H1 (cell line): ENCODE measurements at regions not wholly inside any gene's neighbourhood (a gene's known extent, or its start where the extent isn't known, plus 50 kb on each side); places are given as distances from the start of the nearest gene placed in this dataset.

Source experiments
- CTCF ChIA-PET: fragments of 300-600 bp; sonication (Branson Sonifier 250); formaldehyde crosslinking; loops from one replicate; lab custom pipeline; 2021; ENCODE audit not compliant: partially characterized antibody; lab: Charles Lee
- POLR2A ChIA-PET: fragments of 300-600 bp; sonication (Branson Sonifier 250); formaldehyde crosslinking; loops from one replicate; lab custom pipeline; 2021; ENCODE audit warnings: inconsistent platforms; ENCODE audit not compliant: partially characterized antibody; lab: Charles Lee
- DNase-seq, 2 experiments: peaks; one replicate each; pipeline versions ENCODE4 v3.0.0 to v3.0.0-alpha.2; 2010 to 2022; ENCODE audit warnings: low spot score in 2 of 2, low read depth in 1 of 2, mixed read lengths in 1 of 2
- FAIRE-seq: peaks from 2 replicates; lab custom pipeline; 2011; peaks lifted over from hg19 to GRCh38; lab: Jason Lieb, UNC
- H2AFZ ChIP-seq: 2 replicates; pipeline ENCODE4 v1.8.1; 2012; ENCODE audit warnings: low read length, inconsistent platforms
- H2AK5ac ChIP-seq: 2 replicates; pipeline ENCODE4 v1.6.1; 2013; ENCODE audit warnings: low read depth, low read length
- H2BK120ac ChIP-seq: replicated peaks from 2 replicates; pipeline ENCODE3; 2013; ENCODE audit warnings: low read depth, low read length, inconsistent platforms
- H2BK12ac ChIP-seq: 2 replicates; pipeline ENCODE4 v1.6.1; 2013; ENCODE audit warnings: low read depth, low read length
- H2BK15ac ChIP-seq: 2 replicates; pipeline ENCODE4 v1.6.1; 2013; ENCODE audit warnings: low read length
- H2BK20ac ChIP-seq: 2 replicates; pipeline ENCODE4 v1.6.1; 2013; ENCODE audit warnings: low read length
- H2BK5ac ChIP-seq: 2 replicates; pipeline ENCODE4 v1.6.1; 2013; ENCODE audit warnings: low read depth, low read length
- H3K14ac ChIP-seq: 2 replicates; pipeline ENCODE4 v1.6.1; 2013; ENCODE audit warnings: inconsistent platforms; ENCODE audit not compliant: insufficient read length
- H3K18ac ChIP-seq: 2 replicates; pipeline ENCODE4 v1.6.1; 2013; ENCODE audit warnings: low read length; ENCODE audit errors: extremely low read depth
- H3K23ac ChIP-seq: 2 replicates; pipeline ENCODE4 v1.6.1; 2013; ENCODE audit warnings: inconsistent platforms; ENCODE audit not compliant: insufficient read length
- H3K23me2 ChIP-seq: 2 replicates; pipeline ENCODE4 v1.6.1; 2013; ENCODE audit warnings: low read depth, low read length
- H3K27ac ChIP-seq: 2 replicates; pipeline ENCODE4 v1.6.1; 2011; ENCODE audit warnings: low read depth, low read length, inconsistent platforms
- H3K27me3 ChIP-seq, 4 experiments: replicated peaks in 1 of 4; 1 replicate in 1 of 4; 2 replicates in 3 of 4; pipeline versions ENCODE4 v1.6.1 to v1.8.1; 2011 to 2013; ENCODE audit warnings: low read length in 3 of 4, mild to moderate bottlenecking in 3 of 4, inconsistent platforms in 2 of 4, mixed read lengths in 2 of 4, moderate library complexity in 1 of 4; ENCODE audit not compliant: control insufficient read depth in 3 of 4, insufficient read depth in 3 of 4; ENCODE audit errors: extremely low read depth in 1 of 4
- H3K36me3 ChIP-seq, 4 experiments: 2 replicates each; pipeline versions ENCODE4 v1.6.1 to v1.8.1; 2011 to 2013; ENCODE audit warnings: mild to moderate bottlenecking in 4 of 4, low read length in 3 of 4, moderate library complexity in 2 of 4, control low read depth in 1 of 4, inconsistent platforms in 1 of 4; ENCODE audit not compliant: insufficient read depth in 4 of 4, control insufficient read depth in 2 of 4
- H3K4ac ChIP-seq: replicated peaks from 2 replicates; pipeline ENCODE3; 2013; ENCODE audit warnings: low read length, low read depth, mixed read lengths, inconsistent platforms; ENCODE audit not compliant: insufficient read length
- H3K4me1 ChIP-seq, 4 experiments: replicated peaks in 1 of 4; 1 replicate in 1 of 4; 2 replicates in 3 of 4; pipeline versions ENCODE4 v1.6.1 to v1.8.1; 2011 to 2013; ENCODE audit warnings: low read length in 3 of 4, inconsistent platforms in 2 of 4, mixed read lengths in 1 of 4; ENCODE audit not compliant: insufficient read depth in 4 of 4, control insufficient read depth in 3 of 4
- H3K4me2 ChIP-seq, 2 experiments: 2 replicates each; pipeline versions ENCODE4 v1.6.1 to v1.8.1; 2011 to 2013; ENCODE audit warnings: low read depth in 2 of 2, low read length in 2 of 2, control low read depth in 1 of 2, inconsistent platforms in 1 of 2, mild to moderate bottlenecking in 1 of 2; ENCODE audit not compliant: insufficient read depth in 1 of 2
- H3K4me3 ChIP-seq, 4 experiments: fragments of 200-600, 300-600 bp in 1 of 4; sonication (generic), shearing (Covaris generic), sonication (Bioruptor Twin) in 1 of 4; 2 replicates each; pipeline versions ENCODE4 v1.5.1 to v1.8.1; 2011 to 2016; ENCODE audit warnings: low read length in 4 of 4, low read depth in 3 of 4, control low read depth in 2 of 4, inconsistent platforms in 2 of 4, mild to moderate bottlenecking in 2 of 4, mixed read lengths in 1 of 4, moderate library complexity in 1 of 4; ENCODE audit not compliant: insufficient read depth in 2 of 4; ENCODE audit errors: extremely low read depth in 1 of 4
- H3K56ac ChIP-seq: replicated peaks from 2 replicates; pipeline ENCODE3; 2013; ENCODE audit warnings: low read depth, mild to moderate bottlenecking, mixed read lengths, low read length, inconsistent platforms; ENCODE audit not compliant: insufficient read length
- H3K79me1 ChIP-seq: 2 replicates; pipeline ENCODE4 v1.6.1; 2013; ENCODE audit warnings: low read depth, low read length, control low read depth
- H3K79me2 ChIP-seq, 2 experiments: 2 replicates each; pipeline versions ENCODE4 v1.6.1 to v1.8.1; 2012 to 2013; ENCODE audit warnings: low read length in 2 of 2, mild to moderate bottlenecking in 2 of 2, inconsistent platforms in 1 of 2; ENCODE audit not compliant: insufficient read depth in 2 of 2, control insufficient read depth in 1 of 2
- H3K9ac ChIP-seq, 4 experiments: replicated peaks in 1 of 4; 1 replicate in 1 of 4; 2 replicates in 3 of 4; pipeline versions ENCODE4 v1.6.1 to v1.8.1; 2011 to 2013; ENCODE audit warnings: low read depth in 3 of 4, low read length in 3 of 4, control low read depth in 2 of 4, mild to moderate bottlenecking in 2 of 4, moderate library complexity in 2 of 4, inconsistent platforms in 1 of 4; ENCODE audit errors: extremely low read depth in 1 of 4
- H3K9me3 ChIP-seq, 2 experiments: 2 replicates each; pipeline versions ENCODE4 v1.6.1 to v1.8.1; 2012 to 2013; ENCODE audit warnings: mild to moderate bottlenecking in 2 of 2, moderate library complexity in 2 of 2, control low read depth in 1 of 2, inconsistent platforms in 1 of 2, low read depth in 1 of 2, low read length in 1 of 2, mixed read lengths in 1 of 2; ENCODE audit not compliant: insufficient read depth in 2 of 2
- H4K20me1 ChIP-seq, 2 experiments: replicated peaks in 1 of 2; 2 replicates each; pipeline versions ENCODE3 to v1.8.1; 2011 to 2013; ENCODE audit warnings: inconsistent platforms in 2 of 2, low read length in 2 of 2, mild to moderate bottlenecking in 1 of 2; ENCODE audit not compliant: insufficient read depth in 2 of 2, control insufficient read depth in 1 of 2
- H4K5ac ChIP-seq: 2 replicates; pipeline ENCODE4 v1.6.1; 2013; ENCODE audit warnings: low read length, low read depth, mixed read lengths, inconsistent platforms; ENCODE audit not compliant: insufficient read length
- H4K8ac ChIP-seq: 2 replicates; pipeline ENCODE4 v1.8.0; 2013; ENCODE audit warnings: mild to moderate bottlenecking, moderate library complexity, low read length, inconsistent platforms; ENCODE audit not compliant: insufficient read depth; ENCODE audit errors: extremely low read depth
- H4K91ac ChIP-seq: replicated peaks from 2 replicates; pipeline ENCODE3; 2013; ENCODE audit warnings: low read length, mixed read lengths, inconsistent platforms; ENCODE audit not compliant: insufficient read length
- BCL11A ChIP-seq, 2 experiments: IDR thresholded peaks; one replicate each; pipeline ENCODE4 v1.6.1; 2011; ENCODE audit warnings: low read depth in 2 of 2, low read length in 2 of 2, mild to moderate bottlenecking in 2 of 2
- CBX8 ChIP-seq: fragments of 300-800, 300-1000 bp; sonication (generic); IDR thresholded peaks from 2 replicates; pipeline ENCODE4 v1.7.1; 2016; ENCODE audit warnings: low read depth, low read length, borderline replicate concordance
- EZH2 ChIP-seq: fragments of 200-600 bp; sonication (generic); IDR thresholded peaks from 2 replicates; pipeline ENCODE4 v1.7.1; 2012; ENCODE audit warnings: low read depth, mild to moderate bottlenecking, moderate library complexity, low read length, inconsistent platforms; ENCODE audit not compliant: severe bottlenecking
- POLR2AphosphoS5 ChIP-seq: IDR thresholded peaks from 2 replicates; pipeline ENCODE4 v1.6.1; 2011; ENCODE audit warnings: low read depth, low read length
- TAF1 ChIP-seq: IDR thresholded peaks from 2 replicates; pipeline ENCODE4 v1.6.1; 2011; ENCODE audit warnings: mild to moderate bottlenecking, low read depth, low read length
- TAF7 ChIP-seq: optimal IDR thresholded peaks from 2 replicates; pipeline ENCODE3; 2011; ENCODE audit warnings: low read depth, mild to moderate bottlenecking, inconsistent platforms, low read length, moderate library complexity, borderline replicate concordance
- WGBS, 2 experiments: shearing (Covaris generic) in 1 of 2; methylation state at CpG; one replicate each; pipeline versions ENCODE4 v1.1.6 to v1.1.7; 2013 to 2015; ENCODE audit warnings: low lambda C conversion rate in 2 of 2, mixed read lengths in 2 of 2, inconsistent platforms in 1 of 2, low coverage in 1 of 2, missing lambda C conversion rate in 1 of 2; ENCODE audit not compliant: insufficient replicate concordance in 2 of 2, insufficient coverage in 1 of 2, insufficient read length in 1 of 2; ENCODE audit errors: extremely low coverage in 1 of 2, missing lambda C conversion rate in 1 of 2; 5-methylcytosine and 5-hydroxymethylcytosine counted together

- no peaks in the 10 kb centered on the region for H3K4me1 ChIP-seq
- ChIA-PET POLR2A (no interaction called here), CTCF (interaction anchor here (0.7 to 2.2 kb wide), 10 partner anchors 12 to 157 kb away, joined by 3 to 12 read pairs (median 4); no protein-coding TSS in a partner anchor)
- no peak overlapping the region for H4K8ac ChIP-seq
- no peaks in the 10 kb centered on the region for H3K36me3 ChIP-seq
- no peak overlapping the region for H3K9ac ChIP-seq
- H2AFZ ChIP-seq = no peak overlapping the region
- no peak overlapping the region for H4K91ac ChIP-seq
- no peak overlapping the region for H2BK20ac ChIP-seq
- no peaks in the 10 kb centered on the region for H3K79me2 ChIP-seq
- H3K14ac ChIP-seq = no peak overlapping the region
- no peaks in the 10 kb centered on the region; a peak in 1 of 7 replicates for H3K27me3 ChIP-seq
- no peaks in the 10 kb centered on the region for H3K9me3 ChIP-seq
- FAIRE-seq = no peak
- H4K5ac ChIP-seq = no peak overlapping the region
- no peak overlapping the region for H2AK5ac ChIP-seq
- TF ChIP-seq POLR2AphosphoS5 = no peak
- no peak for TF ChIP-seq CBX8
- TF ChIP-seq EZH2 = no peak
- TF ChIP-seq BCL11A (IDR thresholded peaks at IDR 0.05; ENCODE audit: low read depth in 2 of 2, low read length in 2 of 2) = no peak
- no peak for TF ChIP-seq TAF1
- TF ChIP-seq TAF7 = no peak
- no peaks in the 10 kb centered on the region for H3K79me1 ChIP-seq
- H3K23me2 ChIP-seq = no peaks in the 10 kb centered on the region
- H2BK15ac ChIP-seq = no peak overlapping the region
- H2BK5ac ChIP-seq = no peak overlapping the region
- H2BK12ac ChIP-seq = no peak overlapping the region
- no peak for DNase-seq
- WGBS, 2 experiments = 87% methylated on average over 6 of the region's 6 CpGs; no CpG with 5 or more reads in 1 of the 2 experiments
- H2BK120ac ChIP-seq = no peak overlapping the region
- no peak overlapping the region for H3K4me3 ChIP-seq
- H3K56ac ChIP-seq = no peak overlapping the region
- no peaks in the 10 kb centered on the region for H4K20me1 ChIP-seq
- H3K27ac ChIP-seq = no peak overlapping the region
- H3K4ac ChIP-seq = no peak overlapping the region
- H3K23ac ChIP-seq = no peak overlapping the region
- no peak overlapping the region for H3K4me2 ChIP-seq
- no peak overlapping the region for H3K18ac ChIP-seq
These were observed 83.4 kb upstream of the TRABD2B start for GRCh38 chr1:48080331-48081255.
